Bronchial epithelial cell (primary cell): ENCODE measurements at regions not wholly inside any gene's neighbourhood (a gene's known extent, or its start where the extent isn't known, plus 50 kb on each side); places are given as distances from the start of the nearest gene placed in this dataset.
"Not testable (repeated sequence)": the region's sequence is repeated elsewhere in the genome, so short reads cannot be mapped to it uniquely, and the experiment has no call there.

Experiments used
- DNase-seq: peaks from one replicate; pipeline ENCODE4 v3.0.0-alpha.2; 2010; ENCODE audit warnings: low read depth
- FAIRE-seq: peaks from 2 replicates; lab custom pipeline; 2011; peaks lifted over from hg19 to GRCh38; lab: Jason Lieb, UNC
- H3K27me3 ChIP-seq: 2 replicates; pipeline ENCODE4 v1.5.1; 2011; ENCODE audit warnings: low read length; ENCODE audit not compliant: control insufficient read depth, insufficient read depth
- H3K36me3 ChIP-seq: 2 replicates; pipeline ENCODE4 v1.5.1; 2011; ENCODE audit warnings: low read length; ENCODE audit not compliant: control insufficient read depth, insufficient read depth
- H3K4me3 ChIP-seq: 2 replicates; pipeline ENCODE4 v1.5.1; 2011; ENCODE audit warnings: mild to moderate bottlenecking, low read depth, low read length, control low read depth
- TF ChIP-seq, protein P1 (sequence below): IDR thresholded peaks from 2 replicates; pipeline ENCODE4 v1.5.1; 2011; ENCODE audit warnings: mild to moderate bottlenecking, moderate library complexity, low read length, control low read depth, inconsistent platforms; ENCODE audit not compliant: insufficient read depth, severe bottlenecking

DNA sequence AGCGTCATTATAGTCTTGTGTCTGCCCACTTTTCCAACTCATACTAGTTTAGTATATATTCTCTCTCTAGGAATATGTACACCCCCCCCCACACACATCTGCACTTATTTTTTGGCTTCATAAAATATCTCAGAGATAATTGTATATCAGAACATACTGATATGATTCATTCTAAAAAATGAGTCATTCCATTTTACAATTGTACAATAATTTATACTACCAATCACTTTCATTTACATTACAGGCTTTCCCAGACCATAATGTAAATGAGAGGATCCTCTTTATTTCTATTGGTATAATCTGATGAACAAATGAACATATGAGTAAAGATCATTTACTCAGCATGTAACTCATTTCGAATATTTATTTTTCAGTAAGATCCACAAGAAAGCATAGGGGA is 1842.9 kb upstream of the C9orf72 start:
- no peaks in the 10 kb centered on the region for H3K27me3 ChIP-seq
- H3K4me3 ChIP-seq: no peak overlapping the region
- FAIRE-seq (no peak), DNase-seq (no peak)
- TF ChIP-seq, protein P1, sequence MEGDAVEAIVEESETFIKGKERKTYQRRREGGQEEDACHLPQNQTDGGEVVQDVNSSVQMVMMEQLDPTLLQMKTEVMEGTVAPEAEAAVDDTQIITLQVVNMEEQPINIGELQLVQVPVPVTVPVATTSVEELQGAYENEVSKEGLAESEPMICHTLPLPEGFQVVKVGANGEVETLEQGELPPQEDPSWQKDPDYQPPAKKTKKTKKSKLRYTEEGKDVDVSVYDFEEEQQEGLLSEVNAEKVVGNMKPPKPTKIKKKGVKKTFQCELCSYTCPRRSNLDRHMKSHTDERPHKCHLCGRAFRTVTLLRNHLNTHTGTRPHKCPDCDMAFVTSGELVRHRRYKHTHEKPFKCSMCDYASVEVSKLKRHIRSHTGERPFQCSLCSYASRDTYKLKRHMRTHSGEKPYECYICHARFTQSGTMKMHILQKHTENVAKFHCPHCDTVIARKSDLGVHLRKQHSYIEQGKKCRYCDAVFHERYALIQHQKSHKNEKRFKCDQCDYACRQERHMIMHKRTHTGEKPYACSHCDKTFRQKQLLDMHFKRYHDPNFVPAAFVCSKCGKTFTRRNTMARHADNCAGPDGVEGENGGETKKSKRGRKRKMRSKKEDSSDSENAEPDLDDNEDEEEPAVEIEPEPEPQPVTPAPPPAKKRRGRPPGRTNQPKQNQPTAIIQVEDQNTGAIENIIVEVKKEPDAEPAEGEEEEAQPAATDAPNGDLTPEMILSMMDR: no peak
- H3K36me3 ChIP-seq: no peaks in the 10 kb centered on the region

DNA sequence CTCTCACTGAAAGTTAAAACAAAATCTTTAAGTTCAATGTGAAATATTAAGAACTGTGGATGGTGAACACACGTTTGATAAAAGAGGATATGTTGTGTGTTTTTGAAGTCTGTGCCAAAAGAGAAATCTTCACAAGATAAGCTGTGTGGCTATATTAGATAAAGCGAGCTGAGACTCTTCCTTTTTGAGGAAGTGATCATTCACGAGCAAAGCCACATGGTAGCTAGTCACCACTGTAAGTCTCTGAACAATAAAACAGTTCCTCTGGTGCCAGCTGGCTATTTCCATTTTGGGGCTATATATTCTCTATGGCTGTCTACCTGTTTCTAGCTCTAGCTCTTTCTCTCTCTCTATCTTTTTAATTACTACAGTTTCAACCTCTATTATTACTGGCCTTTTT is 1849.2 kb upstream of the C9orf72 start:
- DNase-seq (no peak), FAIRE-seq (no peak)
- H3K27me3 ChIP-seq: no peaks in the 10 kb centered on the region
- H3K4me3 ChIP-seq: no peak overlapping the region
- H3K36me3 ChIP-seq: no peaks in the 10 kb centered on the region
- TF ChIP-seq, protein P1: no peak

DNA sequence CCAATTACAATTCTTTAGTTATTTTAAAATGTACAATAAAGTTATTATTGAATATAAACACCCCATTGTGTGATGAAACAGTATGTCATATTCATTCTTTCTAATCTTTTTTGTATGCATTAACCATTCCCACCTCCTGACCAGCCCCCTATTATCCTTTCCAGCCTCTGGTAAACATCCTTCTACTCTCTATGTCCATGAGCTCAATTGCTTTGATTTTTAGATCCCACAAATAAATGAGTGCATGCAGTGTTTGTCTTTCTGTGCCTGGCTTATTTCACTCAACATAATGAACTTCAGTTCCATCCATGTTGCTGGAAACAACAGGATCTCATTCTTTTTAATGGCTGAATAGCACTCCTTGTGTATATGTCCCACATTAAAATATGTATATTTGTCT is 1858.9 kb upstream of the C9orf72 start:
- Histone ChIP-seq H3K4me3 (no peak overlapping the region), H3K27me3 (no peaks in the 10 kb centered on the region), H3K36me3 (no peaks in the 10 kb centered on the region)
- TF ChIP-seq, protein P1: no peak
- FAIRE-seq (no peak), DNase-seq (no peak)

DNA sequence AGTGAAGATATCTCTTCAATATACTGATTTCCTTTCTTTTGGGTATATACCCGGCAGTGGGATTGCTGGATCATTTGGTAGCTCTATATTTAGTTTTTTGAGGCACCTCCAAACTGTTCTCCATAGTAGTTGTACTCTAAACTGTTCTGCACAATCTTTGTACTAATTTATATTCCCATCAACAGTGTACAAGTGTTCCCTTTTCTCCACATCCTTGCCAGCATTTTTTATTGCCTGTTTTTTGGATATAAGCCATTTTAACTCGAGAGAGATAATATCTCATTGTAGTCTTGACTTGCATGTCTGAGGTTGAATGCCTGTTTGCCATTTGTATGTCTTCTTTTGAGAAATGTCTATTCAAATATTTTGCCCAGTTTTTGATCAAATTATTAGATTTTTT is 1859.4 kb upstream of the C9orf72 start:
- not testable (repeated sequence) for H3K4me3 ChIP-seq, H3K36me3 ChIP-seq, FAIRE-seq, DNase-seq, H3K27me3 ChIP-seq

DNA sequence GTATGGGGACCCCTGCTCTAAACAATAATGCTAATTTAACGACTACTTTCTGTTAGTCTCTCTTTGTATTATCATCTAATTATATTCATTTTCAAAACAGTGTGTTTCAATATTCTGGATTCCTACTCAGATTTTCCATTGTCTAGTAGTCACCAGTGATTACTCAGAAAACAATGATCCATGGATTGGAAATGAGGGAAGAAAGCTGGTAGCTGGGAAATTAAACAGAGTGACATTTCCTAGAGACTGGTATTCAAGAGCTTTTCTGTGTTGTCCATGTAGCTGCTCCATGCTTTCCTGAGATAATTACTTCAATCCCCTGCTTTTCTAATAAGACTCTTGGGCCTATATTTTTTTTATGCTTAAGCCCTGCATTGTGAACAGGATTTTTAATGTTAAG is 1862.1 kb upstream of the C9orf72 start:
- no peaks in the 10 kb centered on the region for H3K27me3 ChIP-seq
- no peaks in the 10 kb centered on the region for H3K36me3 ChIP-seq
- no peak for FAIRE-seq
- TF ChIP-seq, protein P1: no peak
- no peak for DNase-seq
- no peak overlapping the region for H3K4me3 ChIP-seq

DNA sequence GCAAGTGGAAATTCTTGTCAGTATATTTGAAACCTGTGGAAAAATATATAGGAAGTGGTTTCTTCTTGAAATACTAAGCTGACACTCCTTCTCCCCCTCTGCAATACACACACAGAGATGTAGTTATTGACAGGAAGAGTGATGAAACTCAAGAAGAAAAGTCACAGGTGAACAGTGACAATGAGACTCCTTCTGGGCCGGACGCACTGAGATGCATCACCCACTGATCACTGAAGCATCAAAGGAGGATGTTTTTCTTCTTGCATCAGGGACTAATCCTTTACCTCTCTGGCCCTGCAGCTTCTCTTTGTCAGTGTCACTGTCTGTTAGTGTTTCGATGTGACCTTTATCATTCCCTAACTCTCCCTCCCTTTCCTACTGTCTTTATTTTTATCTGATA is 1864.2 kb upstream of the C9orf72 start:
- H3K4me3 ChIP-seq: no peak overlapping the region
- no peak for DNase-seq
- FAIRE-seq: no peak
- no peaks in the 10 kb centered on the region for H3K36me3 ChIP-seq
- H3K27me3 ChIP-seq: no peaks in the 10 kb centered on the region
- TF ChIP-seq, protein P1: no peak
